ENCODE measurements at regions not wholly inside any gene's neighbourhood (a gene's known extent, or its start where the extent isn't known, plus 50 kb on each side); places are given as distances from the start of the nearest gene placed in this dataset.
"Not testable (repeated sequence)": the region's sequence is repeated elsewhere in the genome, so short reads cannot be mapped to it uniquely, and the experiment has no call there.

DNA sequence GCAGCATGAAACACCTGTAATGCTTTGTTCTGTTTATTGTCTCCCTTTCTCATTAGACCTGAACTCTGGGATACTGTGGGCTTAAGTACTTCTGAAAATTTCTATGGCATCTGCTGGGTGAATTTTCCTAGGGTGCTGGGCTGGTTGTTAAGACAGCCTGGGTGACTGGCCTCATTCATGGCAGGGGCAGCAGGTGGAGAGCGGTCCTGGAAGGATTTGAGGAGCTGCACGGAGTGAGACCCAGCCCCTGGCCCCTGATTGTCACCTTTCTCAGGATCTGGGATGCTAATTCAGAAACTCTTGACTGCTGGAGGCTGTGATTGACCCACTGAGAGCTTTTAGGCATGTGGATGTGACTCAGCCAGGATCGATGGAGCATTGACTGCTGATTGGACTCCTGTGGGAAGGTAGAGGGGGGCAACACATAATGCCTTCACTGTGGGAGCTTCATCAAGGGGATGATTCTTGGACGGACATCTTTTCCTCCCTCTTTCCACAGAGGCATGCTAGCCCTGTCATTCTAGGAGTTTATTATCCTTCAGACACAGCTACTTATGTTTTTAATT is 252.0 kb downstream of the GOLGA6L6 start:
- DNase-seq (ENCODE audit: low read depth in 3 of 3): not testable (repeated sequence)

DNA sequence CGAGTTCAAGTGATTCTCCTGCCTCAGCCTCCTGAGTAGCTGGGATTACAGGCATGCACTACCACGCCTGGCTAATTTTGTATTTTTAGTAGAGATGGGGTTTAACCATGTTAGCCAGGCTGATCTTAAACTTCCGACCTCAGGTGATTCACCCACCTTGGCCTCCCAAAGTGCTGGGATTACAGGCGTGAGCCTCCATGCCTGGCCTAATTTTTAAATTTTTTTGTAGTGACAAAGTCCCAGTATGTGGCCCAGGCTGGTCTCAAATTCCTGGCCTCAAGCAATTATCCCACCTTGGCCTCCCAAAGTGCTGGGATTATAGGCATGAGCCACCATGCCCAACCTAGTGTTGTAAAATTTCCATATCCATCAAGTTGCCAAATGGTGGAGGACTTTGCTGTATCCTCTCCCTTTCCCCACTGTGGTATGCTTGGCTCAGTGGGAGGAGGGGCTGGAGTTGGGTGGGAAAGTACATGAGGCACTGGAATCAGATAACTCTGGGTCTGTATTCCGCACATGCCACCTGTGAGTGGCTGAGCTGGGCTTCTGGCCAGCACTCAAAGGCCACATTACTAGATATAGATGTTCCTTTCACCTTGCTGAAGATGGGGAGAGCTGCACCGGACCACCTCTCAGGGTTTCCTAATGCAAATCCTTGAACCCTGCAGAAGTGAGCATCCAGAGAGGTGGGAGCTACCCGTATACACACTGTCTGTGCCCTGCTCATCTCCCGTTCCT is 252.6 kb downstream of the GOLGA6L6 start:
- DNase-seq (ENCODE audit: low read depth in 3 of 3): not testable (repeated sequence)

DNA sequence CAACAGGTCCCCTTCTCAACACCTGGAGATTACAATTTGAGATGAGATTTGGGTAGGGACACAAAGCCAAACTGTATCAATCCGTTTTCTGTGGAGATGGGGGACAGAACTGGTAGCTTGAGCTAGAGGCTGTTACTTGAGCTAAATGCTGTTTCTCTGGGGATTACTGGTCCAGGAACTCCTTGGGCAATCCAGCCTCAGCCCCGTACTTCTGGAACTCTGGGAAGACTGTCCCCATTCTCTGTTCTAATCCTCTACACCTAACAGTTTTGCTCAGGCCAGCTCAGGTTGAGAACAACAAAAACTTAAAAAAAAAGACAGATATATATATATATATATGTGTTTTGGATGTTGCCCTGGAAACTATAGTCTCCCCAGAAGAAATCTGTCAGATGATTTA is 255.0 kb downstream of the GOLGA6L6 start:
- not testable (repeated sequence) for DNase-seq (ENCODE audit: low read depth in 3 of 3)

DNA sequence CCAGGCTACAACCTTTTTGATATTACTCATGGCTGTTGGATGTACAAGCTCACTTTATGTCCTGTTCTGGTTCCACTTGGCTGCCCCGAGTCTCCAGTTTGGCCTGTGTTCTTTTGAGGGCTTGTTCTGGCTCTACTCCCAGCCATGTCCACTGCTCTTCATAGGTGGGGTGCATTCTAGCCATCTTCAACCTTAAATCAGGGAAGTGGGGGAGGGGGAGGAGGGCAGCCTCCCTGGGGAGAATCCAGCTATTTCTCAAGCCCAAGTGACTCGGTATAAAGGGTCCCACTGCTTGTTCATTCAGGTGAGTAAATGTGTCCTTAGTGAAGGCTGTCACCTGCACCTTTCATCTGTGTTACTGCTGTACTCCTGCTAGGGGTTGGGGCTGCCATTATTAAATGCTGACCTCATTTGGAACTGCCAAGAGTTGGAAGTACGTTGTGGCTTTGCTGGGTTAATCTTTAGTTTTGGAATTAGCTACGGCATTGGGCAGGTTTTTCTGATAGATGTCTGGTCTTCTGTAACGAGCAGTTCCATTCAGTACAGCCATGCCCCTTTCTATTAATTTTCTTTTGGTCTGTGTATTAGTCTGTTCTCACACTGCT is 255.8 kb downstream of the GOLGA6L6 start:
- not testable (repeated sequence) for DNase-seq (ENCODE audit: low read depth in 3 of 3)

DNA sequence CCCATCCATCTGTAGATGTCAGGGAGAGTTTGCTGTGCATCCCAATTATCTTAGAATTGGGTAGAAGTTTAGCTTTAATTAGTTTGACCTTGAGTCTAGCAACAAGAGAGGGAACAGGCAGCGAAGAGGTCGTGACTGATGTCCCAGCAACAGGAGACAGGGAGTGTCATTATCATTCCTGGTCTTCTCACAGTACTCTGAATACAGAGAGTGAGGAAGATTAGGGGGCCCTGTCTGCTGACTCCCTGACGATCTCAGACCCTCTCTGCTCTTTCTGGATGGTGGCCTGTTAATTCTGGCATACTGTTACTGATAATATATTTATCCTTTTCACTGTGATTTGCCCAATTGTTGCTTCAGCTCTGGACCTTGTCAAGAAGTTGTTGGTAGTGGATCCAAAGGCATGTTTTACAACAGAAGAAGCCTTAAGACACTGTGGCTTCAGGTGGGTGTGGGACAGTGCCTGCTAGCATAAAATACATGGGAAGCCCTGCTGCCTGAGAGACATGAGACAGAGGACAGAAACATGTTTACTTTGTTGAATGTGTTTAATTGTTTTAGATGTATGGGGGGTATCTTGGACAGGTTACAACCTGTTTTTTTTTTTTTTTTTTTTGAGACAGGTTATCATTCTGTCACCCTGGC is 256.6 kb downstream of the GOLGA6L6 start:
- DNase-seq (ENCODE audit: low read depth in 3 of 3): not testable (repeated sequence)

DNA sequence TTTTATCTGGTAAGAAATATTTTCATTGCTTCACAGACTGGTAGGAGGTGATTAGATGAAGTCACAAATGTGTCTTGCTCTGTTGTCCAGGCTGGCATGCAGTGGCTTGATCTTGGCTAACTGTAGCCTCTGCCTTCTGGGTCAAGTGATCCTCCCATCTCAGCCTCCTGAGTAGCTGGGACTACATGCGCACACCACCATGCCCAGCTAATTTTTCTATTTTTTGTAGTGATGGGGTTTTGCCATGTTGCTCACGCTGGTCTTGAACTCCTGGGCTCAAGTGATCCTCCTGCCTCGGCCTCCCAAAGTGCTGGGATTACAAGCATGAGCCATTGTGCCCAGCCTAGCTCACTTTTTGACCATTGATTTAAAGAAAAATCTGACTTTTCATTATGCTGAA is 257.9 kb downstream of the GOLGA6L6 start:
- not testable (repeated sequence) for DNase-seq (ENCODE audit: low read depth in 3 of 3)

DNA sequence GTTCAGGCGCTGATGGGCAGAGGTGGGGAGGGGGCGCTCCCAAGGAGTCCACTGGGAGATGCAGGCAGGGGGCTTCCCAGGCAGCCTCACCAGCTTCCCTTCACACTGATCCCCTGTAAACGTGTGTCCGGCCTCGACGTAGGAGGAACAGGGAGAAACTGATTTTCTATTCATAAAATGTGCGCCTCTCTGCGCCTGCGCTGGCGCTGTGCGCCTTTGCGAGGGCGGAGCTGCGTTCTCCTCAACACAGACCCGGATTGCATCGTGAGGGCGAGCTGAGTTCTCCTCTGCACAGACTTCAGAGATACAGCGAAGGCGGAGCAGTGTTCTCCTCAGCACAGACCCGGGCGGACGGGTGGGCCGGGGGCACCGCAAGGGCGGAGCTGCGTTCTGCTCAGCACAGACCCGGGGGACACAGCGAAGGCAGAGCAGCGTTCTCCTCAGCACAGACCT is 259.1 kb downstream of the GOLGA6L6 start:
- DNase-seq (ENCODE audit: low read depth in 3 of 3): not testable (repeated sequence)

DNA sequence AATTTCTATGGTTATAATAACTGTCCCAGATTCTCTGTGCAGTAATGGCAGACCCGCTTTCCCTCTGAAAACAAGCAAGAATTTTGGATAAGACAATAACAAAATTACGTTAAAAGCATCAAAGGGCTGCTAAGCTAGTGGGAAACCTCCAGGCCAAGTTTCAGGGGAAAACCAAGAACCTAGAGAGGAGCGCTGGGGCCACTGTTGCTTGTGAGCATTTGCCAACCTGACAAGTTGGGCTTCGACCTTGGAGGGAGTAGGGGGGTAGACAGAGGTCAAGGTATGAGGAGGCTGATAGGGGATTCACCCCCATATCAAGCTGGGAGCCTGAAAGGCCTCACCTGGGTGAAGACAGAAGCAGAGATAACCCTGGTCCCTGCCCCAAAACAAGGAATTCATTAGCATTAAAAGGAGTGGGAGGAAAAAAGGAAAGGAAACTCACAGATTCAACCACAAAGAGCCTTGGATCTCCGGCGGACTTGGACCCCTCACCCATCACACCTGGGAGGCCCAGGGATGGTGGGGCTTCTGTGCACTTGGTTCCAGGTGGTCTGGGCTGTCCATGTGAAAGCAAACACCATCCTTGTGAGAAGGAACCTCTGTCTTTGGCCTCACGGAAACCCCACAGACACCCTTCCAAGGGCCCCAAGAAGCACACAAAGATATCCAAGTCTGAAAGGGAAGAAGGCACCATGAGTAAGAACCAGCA is 259.9 kb downstream of the GOLGA6L6 start:
- not testable (repeated sequence) for DNase-seq (ENCODE audit: low read depth in 3 of 3)

DNA sequence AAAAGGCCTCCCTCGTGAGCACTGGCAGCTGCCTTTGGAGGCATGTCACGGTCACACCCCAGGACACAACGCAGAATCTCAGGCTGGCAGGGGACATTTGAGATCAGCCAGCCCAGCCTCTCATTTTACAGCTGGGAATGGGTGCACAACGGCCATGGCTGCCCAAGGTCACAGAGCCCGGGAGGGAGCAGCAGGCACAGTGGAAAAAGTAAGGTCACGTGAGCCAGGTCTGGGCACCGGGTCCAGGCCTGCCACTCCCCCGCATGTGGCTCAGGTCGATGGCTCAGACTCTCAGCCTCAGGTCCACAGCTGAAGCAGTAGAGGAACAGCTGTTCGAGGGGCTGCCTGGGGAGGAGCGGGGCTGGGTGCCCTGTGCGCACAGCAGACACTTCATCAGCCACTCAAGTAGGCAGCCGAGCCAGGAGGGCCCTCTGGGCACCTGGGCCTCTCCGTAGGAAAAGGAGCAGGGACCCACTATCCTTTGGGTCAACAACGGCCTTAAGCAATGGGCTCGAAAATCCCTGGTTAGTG is 260.6 kb downstream of the GOLGA6L6 start:
- DNase-seq (ENCODE audit: low read depth in 3 of 3): no peak

DNA sequence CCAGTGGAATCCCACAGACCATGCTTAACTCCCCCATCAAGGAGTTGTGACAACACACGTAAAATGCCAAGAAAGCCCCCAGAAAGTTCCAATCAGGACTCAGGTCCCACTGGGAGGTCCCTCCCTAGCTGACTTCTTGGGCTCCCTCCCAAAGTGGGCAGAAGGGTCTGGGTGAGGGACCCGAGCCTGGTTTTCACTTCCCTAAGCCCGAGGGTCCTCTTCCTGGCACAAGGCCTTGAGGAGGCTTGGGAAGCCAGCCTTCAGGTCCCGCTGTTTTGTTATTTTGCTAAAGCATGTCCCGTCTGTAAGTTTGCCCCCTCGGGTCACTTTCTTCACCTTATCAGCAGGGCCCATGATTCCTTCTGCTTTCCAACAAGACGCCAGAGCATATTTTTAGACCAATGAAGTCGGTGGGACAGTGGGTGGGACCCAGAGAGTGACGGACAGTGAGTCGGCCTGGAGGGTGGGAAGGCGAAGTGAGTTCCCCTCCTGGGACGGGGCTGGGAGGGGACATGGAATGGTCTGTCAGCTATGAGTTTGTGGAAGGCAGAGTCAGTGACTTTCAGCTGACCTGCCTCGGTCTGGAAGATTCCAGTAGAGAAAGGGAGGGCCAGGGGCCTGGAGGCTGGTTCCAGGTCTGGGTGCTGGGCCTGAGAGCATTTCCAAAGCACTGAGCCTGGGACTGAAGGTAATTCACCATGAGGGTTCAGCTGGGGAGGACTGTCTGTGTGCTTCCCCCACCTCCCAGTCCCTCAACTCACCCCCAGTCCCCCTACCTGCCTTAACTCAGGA is 261.3 kb downstream of the GOLGA6L6 start:
- not testable (repeated sequence) for DNase-seq (ENCODE audit: low read depth in 3 of 3)

DNA sequence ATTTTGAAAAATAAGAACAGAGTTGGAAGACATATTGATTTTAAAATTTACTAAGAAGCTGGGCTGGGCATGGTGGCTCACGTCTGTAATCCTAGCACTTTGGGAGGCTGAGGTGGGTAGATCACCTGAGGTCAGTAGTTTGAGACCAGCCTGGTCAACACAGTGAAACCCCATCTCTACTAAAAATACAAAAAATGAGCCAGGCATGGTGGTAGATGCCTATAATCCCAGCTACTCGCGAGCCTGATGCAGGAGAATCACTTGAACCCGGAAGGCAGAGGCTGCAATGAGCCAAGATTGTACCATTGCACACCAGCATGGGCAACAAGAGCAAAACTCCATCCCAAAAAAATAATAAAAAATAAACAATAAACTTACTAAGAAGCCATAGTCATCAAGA is 262.5 kb downstream of the GOLGA6L6 start:
- not testable (repeated sequence) for DNase-seq (ENCODE audit: low read depth in 3 of 3)

DNA sequence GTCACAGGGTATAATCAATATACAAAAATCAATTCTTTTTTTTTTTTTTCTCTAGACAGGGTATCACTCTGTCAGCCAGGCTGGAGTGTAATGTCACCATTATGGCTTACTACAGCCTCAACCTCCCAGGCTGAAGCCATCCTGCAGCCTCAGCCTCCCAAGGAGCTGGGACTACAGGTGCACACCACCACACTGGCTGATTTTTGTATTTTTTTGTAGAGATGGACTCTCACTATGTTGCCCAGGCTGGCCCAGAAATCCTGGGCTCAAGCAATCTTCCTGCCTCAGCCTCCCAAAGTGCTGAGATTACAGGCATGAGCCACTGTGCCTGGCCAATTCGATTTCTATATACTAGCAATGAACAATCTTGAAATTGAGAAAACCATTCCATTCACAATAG is 263.2 kb downstream of the GOLGA6L6 start:
- not testable (repeated sequence) for DNase-seq (ENCODE audit: low read depth in 3 of 3)

DNA sequence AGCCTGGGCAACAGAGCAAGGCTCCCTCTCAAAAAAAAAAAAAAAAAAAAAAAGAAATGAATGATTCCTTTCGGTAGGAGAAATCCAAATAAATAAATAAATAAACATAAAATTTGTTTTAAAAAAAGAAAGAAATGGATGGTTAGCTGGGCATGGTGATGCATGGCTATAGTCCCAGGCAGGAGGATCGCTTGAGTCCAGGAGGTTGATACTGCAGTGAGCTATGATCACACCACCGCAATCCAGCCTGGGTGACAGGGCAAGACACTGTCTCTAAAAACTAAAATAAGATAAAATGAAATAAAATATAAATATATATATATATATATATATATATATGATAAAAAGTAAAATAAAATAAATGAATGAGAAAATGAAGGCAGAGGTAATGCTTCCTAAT is 264.1 kb downstream of the GOLGA6L6 start:
- DNase-seq (ENCODE audit: low read depth in 3 of 3): not testable (repeated sequence)

DNA sequence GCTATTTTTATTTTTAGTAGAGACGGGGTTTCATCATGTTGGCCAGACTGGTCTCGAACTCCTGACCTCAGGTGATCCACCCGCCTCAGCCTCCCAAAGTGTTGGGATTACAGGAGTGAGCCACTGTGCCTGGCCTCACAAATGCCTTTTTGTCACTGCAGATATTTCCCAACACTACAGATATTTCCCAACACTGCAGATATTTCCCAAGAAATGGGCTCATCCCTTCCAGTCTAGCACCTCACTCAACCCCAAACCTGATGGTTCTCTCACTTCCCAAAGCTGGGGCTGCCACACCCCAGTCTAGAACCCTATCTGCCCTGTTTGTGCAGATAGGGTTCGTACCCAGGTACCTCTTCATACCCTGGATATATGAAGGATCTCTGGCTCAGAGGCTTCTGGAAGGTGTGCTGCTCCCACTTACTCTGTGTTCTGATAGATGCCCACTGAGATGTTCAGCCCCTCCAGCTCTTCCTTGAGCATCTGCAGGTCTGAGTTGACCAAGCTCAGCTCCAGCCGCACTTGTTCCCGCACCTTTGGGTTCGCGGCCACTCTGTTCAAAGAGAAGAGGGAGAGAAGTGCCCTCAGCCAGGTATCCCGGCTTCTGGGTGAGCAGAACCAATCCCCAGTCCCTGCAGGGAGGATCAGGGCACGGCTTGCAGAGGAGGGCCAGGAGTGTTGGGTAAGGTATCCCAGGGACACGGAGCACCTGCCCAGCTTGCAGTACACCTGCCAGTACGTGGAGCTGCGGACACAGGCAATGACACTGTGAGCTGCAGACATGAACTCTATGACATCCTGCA is 265.1 kb downstream of the GOLGA6L6 start:
- not testable (repeated sequence) for DNase-seq (ENCODE audit: low read depth in 3 of 3)

DNA sequence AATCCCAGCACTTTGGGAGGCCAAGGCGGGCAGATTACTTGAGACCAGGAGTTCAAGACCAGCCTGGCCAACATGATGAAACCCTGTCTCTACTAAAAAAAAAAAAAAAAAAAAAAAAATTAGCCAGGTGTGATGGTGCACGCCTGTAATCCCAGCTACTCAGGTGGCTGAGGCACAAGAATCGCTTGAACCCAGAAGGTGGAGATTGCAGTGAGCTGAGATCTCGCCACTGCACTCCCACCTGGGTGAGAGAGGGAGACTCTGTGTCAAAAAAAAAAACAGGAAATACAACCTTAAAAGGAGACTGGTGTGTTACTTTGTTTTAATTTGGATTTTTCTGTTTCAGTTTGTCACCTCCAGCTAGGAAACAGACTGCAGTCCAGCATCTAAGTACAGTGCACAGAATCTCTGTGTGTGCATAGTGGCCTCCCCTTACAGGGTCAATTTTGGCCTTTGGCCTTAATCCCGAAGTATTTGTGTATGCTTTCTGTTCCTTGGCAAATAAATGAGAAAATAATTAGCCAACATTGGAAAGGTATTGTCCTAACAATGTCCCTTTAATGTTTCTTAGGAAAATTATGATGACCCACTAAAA is 266.1 kb downstream of the GOLGA6L6 start:
- not testable (repeated sequence) for DNase-seq (ENCODE audit: low read depth in 3 of 3)

DNA sequence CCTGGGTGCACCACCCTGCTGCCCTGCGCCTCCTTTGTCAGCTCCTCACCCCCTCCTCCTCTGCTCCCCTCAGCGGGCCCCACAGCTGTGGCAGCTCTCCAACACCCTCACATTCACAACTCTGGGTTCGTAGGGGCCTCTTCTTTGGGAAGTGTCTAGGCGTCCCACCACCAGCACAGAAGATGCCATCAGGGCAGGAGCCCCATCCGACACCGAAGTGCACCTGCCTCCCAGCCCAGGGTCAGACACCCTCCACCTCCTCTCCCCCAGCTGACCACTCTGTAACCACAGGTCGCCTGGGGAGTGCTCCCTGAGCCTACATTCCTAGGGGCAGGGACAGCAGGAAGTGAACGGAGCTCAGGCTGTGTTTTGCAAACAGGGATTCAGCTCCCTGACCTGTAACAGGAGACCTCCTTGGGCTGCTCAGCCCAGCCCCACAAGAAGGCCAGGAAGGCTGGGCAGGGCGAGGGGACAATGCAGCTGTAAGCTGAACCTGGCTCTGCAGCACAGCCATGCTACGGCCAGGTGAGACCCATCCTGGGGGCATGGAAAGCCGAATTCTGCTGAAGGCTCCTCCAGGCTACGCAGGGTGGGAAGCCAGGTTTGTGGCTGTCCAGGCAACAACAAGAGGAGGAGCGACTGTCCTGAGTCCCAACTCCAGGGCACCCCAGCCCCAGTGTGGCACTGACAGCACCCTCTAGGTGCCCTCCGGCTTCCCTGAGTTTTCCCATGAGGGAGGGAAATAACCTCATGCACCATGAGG is 269.0 kb downstream of the GOLGA6L6 start:
- DNase-seq (ENCODE audit: low read depth in 3 of 3): no peak

DNA sequence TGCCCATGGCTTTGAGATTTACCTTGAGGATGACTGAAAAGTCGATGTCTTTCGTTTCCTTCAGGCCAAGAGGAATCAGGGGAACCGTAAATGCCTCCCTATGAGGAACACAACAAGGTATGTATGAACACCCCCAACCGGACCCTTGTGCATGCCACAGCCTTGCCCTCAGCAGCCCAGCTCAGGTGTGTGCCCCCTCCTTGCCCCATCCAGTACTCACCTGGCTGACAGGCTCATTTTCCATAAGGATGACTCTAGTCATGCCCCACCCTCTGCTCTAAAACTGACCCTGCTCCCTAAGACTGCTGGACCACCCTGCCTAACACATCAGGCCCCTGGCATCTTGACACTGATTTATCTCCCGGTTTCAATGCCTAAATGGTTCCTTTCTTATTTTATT is 270.0 kb downstream of the GOLGA6L6 start:
- no peak for DNase-seq (ENCODE audit: low read depth in 3 of 3)

DNA sequence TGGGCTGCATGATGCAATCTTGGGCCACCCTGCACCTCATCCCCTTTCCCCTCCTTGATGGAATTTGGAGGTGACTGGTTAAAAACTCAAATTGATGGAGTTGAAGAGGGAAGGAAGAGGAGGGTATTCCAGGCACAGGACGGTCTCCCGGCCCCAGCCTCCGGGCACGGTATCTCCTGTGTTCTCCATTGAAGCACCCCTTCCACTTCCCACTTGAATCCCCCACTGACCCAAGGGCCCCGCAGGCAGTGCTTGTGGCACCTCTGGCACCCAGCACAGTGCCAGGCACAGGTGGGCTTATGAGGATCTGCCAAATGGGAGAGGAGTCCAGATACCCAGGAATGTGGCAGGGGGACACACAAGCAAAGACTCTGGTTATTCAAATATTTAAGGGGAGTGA is 271.6 kb downstream of the GOLGA6L6 start:
- not testable (repeated sequence) for DNase-seq (ENCODE audit: low read depth in 3 of 3)

DNA sequence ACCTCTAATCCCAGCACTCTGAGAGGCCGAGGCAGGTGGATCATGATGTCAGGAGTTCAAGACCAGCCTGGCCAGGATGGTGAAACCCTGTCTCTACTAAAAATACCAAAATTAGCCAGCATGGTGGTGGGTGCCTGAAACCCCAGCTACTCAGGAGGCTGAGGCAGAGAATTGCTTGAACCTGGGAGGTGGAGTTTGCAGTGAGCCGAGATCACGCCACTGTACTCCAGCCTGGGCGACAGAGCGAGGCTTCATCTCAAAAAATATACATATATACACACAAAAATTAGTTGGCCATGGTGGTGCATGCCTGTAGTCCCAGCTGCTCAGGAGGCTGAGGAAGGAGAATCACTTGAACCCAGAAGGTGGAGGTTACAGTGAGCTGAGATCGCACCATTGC is 273.6 kb downstream of the GOLGA6L6 start:
- DNase-seq (ENCODE audit: low read depth in 3 of 3): not testable (repeated sequence)
